DMS79 treated with DMSO at 0.1 percent for 48 hours (cell line): ENCODE measurements at regions not wholly inside any gene's neighbourhood (a gene's known extent, or its start where the extent isn't known, plus 50 kb on each side); places are given as distances from the start of the nearest gene placed in this dataset.
A peak's percentile ranks its signal among the peaks of the same experiment; 100 is the strongest.
"Not testable (repeated sequence)": the region's sequence is repeated elsewhere in the genome, so short reads cannot be mapped to it uniquely, and the experiment has no call there.

Experiments
- DNase-seq: peaks from one replicate; lab custom pipeline; 2025; lab: John Stamatoyannopoulos, UW

DNA sequence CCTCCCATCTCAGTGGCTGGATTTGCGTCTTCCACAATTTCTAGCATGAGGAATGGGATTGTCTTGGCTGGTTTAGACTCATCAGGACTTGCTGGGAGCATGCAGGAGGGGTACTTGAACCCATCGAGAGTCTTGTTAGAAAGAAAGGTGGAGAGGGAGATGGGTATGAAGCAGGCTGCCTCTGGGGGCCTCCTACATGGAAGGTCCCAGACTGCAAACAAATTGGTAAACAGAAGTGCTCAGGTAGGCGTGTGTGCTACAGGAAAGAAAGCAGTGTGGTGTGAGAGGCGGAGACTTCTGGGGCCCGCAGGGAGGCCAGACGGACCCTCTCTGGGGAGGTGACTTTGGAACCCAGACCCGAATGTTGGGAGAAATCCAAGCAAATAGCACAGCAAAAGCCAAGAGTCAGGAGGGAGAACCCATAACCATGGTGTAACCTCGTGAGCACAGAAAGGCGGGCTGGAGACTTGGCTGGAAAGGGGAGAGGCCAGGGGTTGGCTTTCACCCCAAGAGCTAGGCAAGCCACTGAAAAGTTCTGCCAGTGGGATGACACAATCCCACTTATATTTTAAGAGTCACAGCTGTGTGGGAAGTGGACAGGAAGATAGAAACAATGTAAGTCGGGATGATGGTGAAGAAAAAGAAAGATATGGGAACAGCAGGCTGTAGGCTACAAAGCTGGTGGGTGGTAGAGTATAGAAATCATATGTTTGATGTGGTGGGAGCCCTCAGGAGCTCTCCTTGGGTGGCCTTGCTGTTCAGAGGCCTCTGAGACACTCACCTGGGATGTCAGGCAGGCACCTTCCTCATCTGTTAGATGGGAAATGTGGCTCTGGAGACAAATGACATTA is 130.1 kb upstream of the PRR20G start:
- DNase-seq: peak; percentile 36

DNA sequence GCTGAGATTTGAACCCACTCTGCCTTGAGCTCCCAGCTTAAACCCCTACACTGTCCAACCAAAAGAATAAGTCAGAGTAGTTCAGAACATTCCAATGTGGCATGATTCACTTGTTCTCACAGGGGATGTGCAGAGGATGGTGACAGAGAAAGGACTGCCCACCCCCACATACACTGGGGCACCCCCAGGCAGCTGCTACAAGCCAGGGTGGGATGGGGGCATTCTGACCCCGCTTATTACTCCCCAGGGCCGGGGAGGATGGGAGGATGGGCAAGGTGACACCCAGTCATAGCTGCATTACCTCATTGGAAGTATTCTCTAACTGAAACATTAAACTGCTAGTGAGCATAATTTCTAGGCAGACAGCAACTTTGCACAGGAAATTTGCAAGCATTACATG is 126.0 kb upstream of the PRR20G start:
- DNase-seq: no peak

GRCh38 chr3:127413318-127413673 is 125.5 kb upstream of the PRR20G start:
- DNase-seq: no peak

- DNase-seq: no peak
These were observed 124.9 kb upstream of the PRR20G start for GRCh38 chr3:127412578-127413317.

DNA sequence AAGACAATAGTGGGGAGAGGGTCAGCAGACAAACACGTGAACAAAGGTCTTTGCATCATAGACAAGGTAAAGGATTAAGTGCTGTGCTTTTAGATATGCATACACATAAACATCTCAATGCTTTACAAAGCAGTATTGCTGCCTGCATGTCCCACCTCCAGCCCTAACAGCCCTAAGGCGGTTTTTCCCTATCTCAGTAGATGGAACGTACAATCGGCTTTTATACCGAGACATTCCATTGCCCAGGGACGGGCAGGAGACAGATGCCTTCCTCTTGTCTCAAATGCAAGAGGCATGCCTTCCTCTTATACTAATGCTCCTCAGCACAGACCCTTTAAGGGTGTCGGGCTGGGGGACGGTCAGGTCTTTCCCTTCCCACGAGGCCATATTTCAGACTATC is 124.0 kb upstream of the PRR20G start:
- DNase-seq: not testable (repeated sequence)

- no peak for DNase-seq
These were observed 123.4 kb upstream of the PRR20G start for GRCh38 chr3:127411083-127411727.

- DNase-seq: no peak
These were observed 122.8 kb upstream of the PRR20G start for GRCh38 chr3:127410678-127411077.

DNA sequence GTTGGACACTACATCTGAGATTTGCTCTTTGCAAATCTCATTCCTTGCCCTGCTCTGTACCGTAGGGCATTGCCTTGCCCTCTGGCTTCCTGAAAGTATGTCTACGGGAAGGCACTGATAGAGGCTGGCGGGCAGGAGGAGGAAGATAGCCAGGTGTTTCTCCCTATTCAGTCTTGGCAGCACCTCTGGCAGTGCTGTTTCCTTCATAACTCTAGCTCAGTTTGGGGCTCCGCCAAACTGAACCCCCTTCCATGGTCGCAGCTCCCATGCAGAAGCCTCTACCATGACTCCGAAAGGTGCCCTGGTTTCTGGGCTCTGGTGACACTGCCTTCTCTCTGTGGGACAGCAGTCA is 122.3 kb upstream of the PRR20G start:
- DNase-seq: no peak

DNA sequence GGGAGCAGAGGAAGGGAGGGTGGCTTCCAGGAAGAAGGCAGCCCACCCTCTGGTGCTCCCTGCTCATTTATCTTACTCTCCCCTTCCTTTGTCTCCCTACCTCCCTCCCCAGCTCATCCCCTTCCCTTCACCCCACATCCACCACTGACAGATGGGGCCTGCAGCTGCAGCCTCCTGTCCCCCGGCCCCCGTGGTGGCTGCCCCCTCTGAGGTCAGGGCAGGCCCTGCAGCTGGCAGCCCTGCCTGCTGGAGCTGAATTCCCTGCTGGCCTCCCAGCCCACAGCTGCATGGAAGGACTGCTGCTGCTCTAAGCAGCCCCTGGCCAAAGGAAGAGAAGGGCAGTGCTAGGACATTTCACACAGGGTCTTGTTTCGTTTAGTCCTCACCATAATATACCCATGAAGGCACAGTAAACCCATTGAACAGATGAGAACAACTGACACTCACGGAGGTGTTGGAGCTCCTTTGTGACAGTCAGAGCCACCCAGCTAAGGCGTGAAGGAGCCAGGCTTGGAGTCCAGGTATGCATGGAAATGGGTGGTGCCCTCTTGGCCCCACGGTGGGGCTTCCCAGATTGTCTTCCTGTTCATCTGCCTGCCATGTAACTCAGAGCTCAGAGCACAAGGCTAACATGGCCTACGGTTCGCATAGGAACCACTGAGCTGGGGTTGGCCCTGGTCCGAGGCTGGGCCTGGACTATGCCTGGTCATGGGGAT is 121.7 kb upstream of the PRR20G start:
- no peak for DNase-seq

GRCh38 chr3:127408684-127409420 is 121.0 kb upstream of the PRR20G start:
- DNase-seq: no peak

DNA sequence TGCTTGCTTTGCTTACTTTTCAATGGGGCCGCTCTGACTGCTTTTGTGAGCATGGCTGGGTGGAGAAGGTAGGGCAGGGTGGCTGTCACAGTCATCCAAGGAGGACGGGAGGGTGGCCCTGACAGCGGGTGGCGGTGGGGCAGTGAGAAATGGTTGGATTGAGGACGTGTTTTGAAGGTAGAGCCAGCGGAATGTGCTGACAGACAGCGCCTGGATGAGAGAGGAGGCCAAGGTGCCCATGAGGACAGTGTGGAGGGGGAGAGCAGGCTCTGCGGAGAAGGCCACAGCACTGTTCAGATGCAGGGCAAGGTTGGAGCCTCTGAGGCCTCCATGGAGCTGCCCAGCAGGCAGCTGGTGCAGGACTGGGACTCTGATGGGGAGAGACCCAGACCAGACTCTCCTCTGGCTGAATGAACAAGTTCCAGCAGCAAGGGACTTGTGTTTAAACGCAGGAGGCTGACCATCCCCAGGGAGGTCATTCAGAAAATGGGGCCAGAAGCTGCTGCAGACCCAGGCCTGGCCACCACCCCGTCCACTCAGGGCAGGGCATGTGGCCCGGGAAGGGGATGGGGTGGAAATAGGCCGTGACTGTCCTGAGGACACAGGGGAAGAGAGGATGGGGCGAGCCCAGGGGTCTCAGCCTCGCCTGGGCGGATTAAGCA is 120.3 kb upstream of the PRR20G start:
- no peak for DNase-seq

DNA sequence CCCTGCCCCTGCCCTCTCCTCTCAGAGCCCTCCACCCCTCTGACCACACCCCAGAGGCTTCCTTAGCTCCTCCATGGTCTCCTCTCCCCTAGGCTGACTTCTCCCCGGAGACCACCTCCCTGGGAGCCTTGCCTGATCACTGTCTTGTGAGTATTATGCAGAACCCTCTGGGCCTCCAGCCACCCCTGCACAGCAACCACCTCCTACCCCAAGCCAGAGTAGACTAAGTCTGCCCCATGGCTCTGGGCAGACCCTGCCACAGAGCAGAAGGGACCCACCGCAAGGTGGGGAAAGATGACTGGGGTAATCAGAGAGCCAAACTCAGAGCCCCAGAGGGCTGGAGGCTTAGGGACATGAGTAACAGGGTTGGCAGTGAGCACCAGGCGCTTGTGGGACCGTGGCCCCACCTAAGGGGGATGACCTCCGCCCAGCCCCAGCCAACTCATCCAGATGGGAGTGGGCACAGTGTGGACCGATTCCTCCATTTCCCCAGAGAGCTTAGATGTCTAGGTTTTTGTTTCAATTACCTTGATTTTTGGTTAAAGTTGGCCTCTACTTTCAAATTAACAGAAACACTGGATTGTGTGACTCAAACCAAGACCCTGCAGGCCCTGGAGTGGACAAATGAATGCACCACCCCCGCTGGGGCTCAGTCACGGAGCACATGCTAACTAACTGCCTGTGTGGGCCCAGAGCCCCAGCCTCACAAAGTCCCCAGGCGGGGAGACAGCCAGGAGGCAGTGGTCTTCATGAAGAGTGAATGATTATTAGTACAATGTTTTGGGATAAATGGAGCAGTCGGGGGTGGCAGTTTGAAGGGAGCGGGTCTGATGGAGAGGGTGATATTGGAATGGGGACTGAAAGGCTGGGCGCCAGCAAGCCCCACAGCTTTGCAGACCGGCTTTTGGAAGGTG is 119.4 kb upstream of the PRR20G start:
- no peak for DNase-seq

GRCh38 chr3:127406309-127407025 is 118.6 kb upstream of the PRR20G start:
- no peak for DNase-seq

DNA sequence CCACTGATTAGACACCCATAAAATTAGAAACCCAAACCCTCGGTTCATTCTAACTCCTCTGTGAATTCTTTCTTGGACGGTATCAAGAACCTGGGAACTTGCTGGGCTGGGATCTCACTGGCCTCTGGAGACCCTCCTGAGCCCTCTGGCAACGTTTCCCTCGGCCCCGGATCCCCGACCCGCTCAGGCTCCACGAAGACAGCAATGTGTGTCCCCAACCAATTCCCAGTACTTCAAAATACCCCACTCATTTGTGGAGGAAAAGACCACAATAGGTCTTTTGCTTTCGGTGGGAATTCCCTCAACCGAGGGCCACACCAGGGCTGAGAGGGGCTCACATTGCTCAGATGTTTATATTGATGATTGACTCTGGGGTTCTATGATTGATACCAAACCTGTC is 117.9 kb upstream of the PRR20G start:
- DNase-seq: no peak

GRCh38 chr3:127405010-127405598 is 117.3 kb upstream of the PRR20G start:
- DNase-seq: peak; percentile 19

DNA sequence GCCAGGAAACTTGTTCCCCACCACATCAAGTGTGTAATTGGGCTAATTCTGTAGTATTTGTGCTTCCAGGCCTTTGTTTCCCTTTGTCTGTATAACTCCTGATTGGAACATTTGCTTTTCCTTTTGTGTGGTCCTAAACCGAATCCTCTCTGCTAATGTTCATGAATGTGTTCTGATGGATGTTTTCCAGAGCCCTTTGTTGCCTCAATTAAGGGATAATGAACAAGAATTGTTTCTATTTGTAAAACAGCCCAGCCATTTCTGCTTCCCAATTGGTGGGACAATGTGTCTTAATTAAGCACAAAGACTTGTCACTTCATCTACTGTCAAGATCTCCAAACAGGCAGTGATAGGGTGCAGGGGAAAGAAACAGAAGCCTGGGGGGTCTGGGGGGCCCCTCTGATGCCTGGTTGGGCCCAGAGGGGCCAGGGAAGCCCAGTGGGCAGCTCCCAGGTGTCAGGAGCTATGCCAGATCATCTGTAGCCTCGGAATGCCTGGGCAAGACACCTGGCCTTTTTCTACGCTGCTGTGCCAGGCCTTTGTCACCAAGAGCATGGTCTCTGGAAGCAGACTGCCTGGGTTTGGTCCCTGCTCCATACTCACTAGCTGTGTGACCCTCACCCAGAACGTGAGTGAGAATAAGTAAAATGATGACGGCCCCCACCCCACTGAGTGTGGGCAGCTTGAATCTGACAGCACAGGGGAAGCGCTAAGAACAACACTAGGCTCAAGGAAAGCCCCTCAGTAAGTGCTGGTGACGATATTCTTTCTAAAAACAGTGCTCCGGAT is 116.6 kb upstream of the PRR20G start:
- DNase-seq: no peak

DNA sequence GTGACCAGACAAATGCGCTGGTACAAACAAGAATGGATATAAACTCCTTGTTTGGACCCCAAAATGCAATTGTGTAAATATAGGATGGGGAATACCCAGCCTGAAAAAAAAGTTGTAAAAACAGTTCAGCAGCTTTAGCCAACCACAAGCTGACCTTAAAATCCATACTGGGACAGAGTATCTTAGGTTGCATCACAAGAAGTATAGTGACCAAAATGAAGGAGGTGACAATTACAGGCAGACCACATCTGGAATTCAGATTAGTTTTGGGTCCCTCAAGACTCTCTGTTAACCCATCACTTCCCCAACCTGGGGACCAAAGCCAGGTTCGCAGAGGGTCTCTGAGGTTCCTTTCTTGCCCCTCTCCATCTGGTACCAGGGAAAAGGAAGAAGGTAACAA is 115.9 kb upstream of the PRR20G start:
- no peak for DNase-seq

DNA sequence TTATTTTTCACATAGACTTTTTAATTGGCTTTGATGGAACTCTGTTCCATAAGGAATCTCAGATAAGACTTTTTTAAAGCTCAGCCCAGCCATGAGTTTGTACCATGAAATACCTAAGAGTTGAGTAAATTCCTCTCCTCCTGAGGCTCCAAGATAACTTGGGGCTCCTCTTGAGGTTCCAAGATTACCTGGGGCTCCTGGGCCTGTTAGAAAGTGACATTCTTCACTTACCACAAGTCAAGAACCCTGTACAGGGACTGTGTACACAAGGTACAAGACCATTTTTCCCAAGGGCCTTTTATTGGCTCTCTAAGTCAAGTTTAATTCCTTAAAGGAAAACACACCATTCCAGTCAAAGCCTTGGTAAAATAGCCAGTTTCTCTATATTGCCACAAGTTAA is 111.3 kb upstream of the PRR20G start:
- no peak for DNase-seq
